GM19240 (cell line): ENCODE measurements at regions not wholly inside any gene's neighbourhood (a gene's known extent, or its start where the extent isn't known, plus 50 kb on each side); places are given as distances from the start of the nearest gene placed in this dataset.
"Not testable (repeated sequence)": the region's sequence is repeated elsewhere in the genome, so short reads cannot be mapped to it uniquely, and the experiment has no call there.

Experiments
- DNase-seq: peaks from one replicate; pipeline ENCODE4 v3.0.0; 2011; ENCODE audit warnings: low spot score; ENCODE audit not compliant: insufficient read length

- not testable (repeated sequence) for DNase-seq
Observed at GRCh38 chr2:37722971-37723370, 51.5 kb upstream of the CDC42EP3 start.

- DNase-seq = no peak
Observed at GRCh38 chr2:37730037-37730818, 58.8 kb upstream of the CDC42EP3 start.

GRCh38 chr2:37732412-37732811 lies 61.0 kb upstream of the CDC42EP3 start:
- not testable (repeated sequence) for DNase-seq

GRCh38 chr2:37733251-37733650 lies 61.8 kb upstream of the CDC42EP3 start:
- no peak for DNase-seq

- not testable (repeated sequence) for DNase-seq
Observed at GRCh38 chr2:37733955-37734354, 62.5 kb upstream of the CDC42EP3 start.

- not testable (repeated sequence) for DNase-seq
Observed at GRCh38 chr2:37734891-37735523, 63.6 kb upstream of the CDC42EP3 start.

GRCh38 chr2:37735524-37735910 lies 64.1 kb upstream of the CDC42EP3 start:
- DNase-seq = not testable (repeated sequence)

GRCh38 chr2:37737507-37737906 lies 66.1 kb upstream of the CDC42EP3 start:
- no peak for DNase-seq

GRCh38 chr2:37738266-37738885 lies 66.9 kb upstream of the CDC42EP3 start:
- no peak for DNase-seq

GRCh38 chr2:37739153-37739552 lies 67.7 kb upstream of the CDC42EP3 start:
- DNase-seq = no peak

- DNase-seq = no peak
Observed at GRCh38 chr2:37740164-37740739, 68.8 kb upstream of the CDC42EP3 start.

- no peak for DNase-seq
Observed at GRCh38 chr2:37742286-37742685, 70.8 kb upstream of the CDC42EP3 start.

GRCh38 chr2:37744010-37744409 lies 72.6 kb upstream of the CDC42EP3 start:
- no peak for DNase-seq

- not testable (repeated sequence) for DNase-seq
Observed at GRCh38 chr2:37744961-37745360, 73.5 kb upstream of the CDC42EP3 start.

GRCh38 chr2:37746011-37746410 lies 74.6 kb upstream of the CDC42EP3 start:
- DNase-seq = not testable (repeated sequence)

GRCh38 chr2:37746883-37747282 lies 75.4 kb upstream of the CDC42EP3 start:
- DNase-seq = no peak

- DNase-seq = no peak
Observed at GRCh38 chr2:37748541-37748940, 77.1 kb upstream of the CDC42EP3 start.

GRCh38 chr2:37750286-37750685 lies 78.8 kb upstream of the CDC42EP3 start:
- not testable (repeated sequence) for DNase-seq

GRCh38 chr2:37752766-37753165 lies 81.3 kb upstream of the CDC42EP3 start:
- no peak for DNase-seq

GRCh38 chr2:37753758-37754157 lies 82.3 kb upstream of the CDC42EP3 start:
- DNase-seq = no peak

GRCh38 chr2:37755961-37756559 lies 84.6 kb upstream of the CDC42EP3 start:
- not testable (repeated sequence) for DNase-seq

- DNase-seq = not testable (repeated sequence)
Observed at GRCh38 chr2:37757456-37757855, 86.0 kb upstream of the CDC42EP3 start.
